Activated effector memory CD4-positive, alpha-beta T cell treated with anti-CD3 and anti-CD28 coated beads, Interleukin-2, amount 50 U/mL, for 16 hours (primary cell): ENCODE measurements at regions not wholly inside any gene's neighbourhood (a gene's known extent, or its start where the extent isn't known, plus 50 kb on each side); places are given as distances from the start of the nearest gene placed in this dataset.
"Not testable (repeated sequence)": the region's sequence is repeated elsewhere in the genome, so short reads cannot be mapped to it uniquely, and the experiment has no call there.

Source experiments
- DNase-seq: peaks from one replicate; pipeline ENCODE4 v3.0.0-alpha.2; 2020

- DNase-seq, result no peak
These were observed 70.7 kb downstream of the CETN3 start for GRCh38 chr5:90338712-90339372.

- DNase-seq, result no peak
These were observed 72.0 kb downstream of the CETN3 start for GRCh38 chr5:90337449-90338052.

- DNase-seq, result no peak
These were observed 72.8 kb downstream of the CETN3 start for GRCh38 chr5:90336752-90337151.

- no peak for DNase-seq
These were observed 74.8 kb downstream of the CETN3 start for GRCh38 chr5:90334741-90335140.

GRCh38 chr5:90329911-90330310 is 79.6 kb downstream of the CETN3 start:
- DNase-seq, result no peak

GRCh38 chr5:90326995-90327394 is 82.6 kb downstream of the CETN3 start:
- no peak for DNase-seq

- no peak for DNase-seq
These were observed 84.5 kb downstream of the CETN3 start for GRCh38 chr5:90325093-90325492.

- not testable (repeated sequence) for DNase-seq
These were observed 89.2 kb downstream of the CETN3 start for GRCh38 chr5:90320348-90320747.

GRCh38 chr5:90312027-90312426 is 97.5 kb downstream of the CETN3 start:
- DNase-seq, result no peak

- DNase-seq, result no peak
These were observed 98.2 kb downstream of the CETN3 start for GRCh38 chr5:90311401-90311800.

GRCh38 chr5:90308787-90309585 is 100.6 kb downstream of the CETN3 start:
- no peak for DNase-seq

- no peak for DNase-seq
These were observed 101.8 kb downstream of the CETN3 start for GRCh38 chr5:90307782-90308181.

- DNase-seq, result no peak
These were observed 102.2 kb downstream of the CETN3 start for GRCh38 chr5:90307322-90307721.

- DNase-seq, result no peak
These were observed 102.9 kb downstream of the CETN3 start for GRCh38 chr5:90306613-90307012.

- DNase-seq, result no peak
These were observed 104.4 kb downstream of the CETN3 start for GRCh38 chr5:90305041-90305720.

- DNase-seq, result no peak
These were observed 108.3 kb downstream of the CETN3 start for GRCh38 chr5:90301248-90301647.

GRCh38 chr5:90297045-90297764 is 112.4 kb downstream of the CETN3 start:
- DNase-seq, result no peak

GRCh38 chr5:90294604-90295003 is 115.0 kb downstream of the CETN3 start:
- no peak for DNase-seq

GRCh38 chr5:90293931-90294330 is 115.6 kb downstream of the CETN3 start:
- DNase-seq, result no peak

- DNase-seq, result no peak
These were observed 118.9 kb downstream of the CETN3 start for GRCh38 chr5:90290648-90291047.

GRCh38 chr5:90289837-90290236 is 119.7 kb downstream of the CETN3 start:
- no peak for DNase-seq

GRCh38 chr5:90287036-90287435 is 122.5 kb downstream of the CETN3 start:
- no peak for DNase-seq

GRCh38 chr5:90285581-90285980 is 124.0 kb downstream of the CETN3 start:
- no peak for DNase-seq
